GM18502 (cell line): ENCODE measurements at regions not wholly inside any gene's neighbourhood (a gene's known extent, or its start where the extent isn't known, plus 50 kb on each side); places are given as distances from the start of the nearest gene placed in this dataset.
"Not testable (repeated sequence)": the region's sequence is repeated elsewhere in the genome, so short reads cannot be mapped to it uniquely, and the experiment has no call there.

Source experiments
- ATAC-seq: cut with Tn5 transposase; IDR thresholded peaks from one replicate; pipeline ENCODE4 v1.9.1; 2021; ENCODE audit warnings: mild to moderate bottlenecking; ENCODE audit not compliant: unreplicated experiment, poor library complexity

GRCh38 chr9:41279033-41279432, 89.9 kb upstream of the ZNG1F start:
- ATAC-seq, result not testable (repeated sequence)

GRCh38 chr9:41273549-41274267, 84.6 kb upstream of the ZNG1F start:
- ATAC-seq, result peak; percentile 100

- peak; percentile 33 for ATAC-seq
Observed at GRCh38 chr9:41272879-41273548, 83.9 kb upstream of the ZNG1F start.

- ATAC-seq, result not testable (repeated sequence)
Observed at GRCh38 chr9:41270992-41271391, 81.9 kb upstream of the ZNG1F start.

GRCh38 chr9:41269471-41269870, 80.4 kb upstream of the ZNG1F start:
- not testable (repeated sequence) for ATAC-seq

- not testable (repeated sequence) for ATAC-seq
Observed at GRCh38 chr9:41269054-41269453, 79.9 kb upstream of the ZNG1F start.

GRCh38 chr9:41266602-41267001, 77.5 kb upstream of the ZNG1F start:
- ATAC-seq, result not testable (repeated sequence)

- ATAC-seq, result not testable (repeated sequence)
Observed at GRCh38 chr9:41266000-41266399, 76.9 kb upstream of the ZNG1F start.

GRCh38 chr9:41251973-41252372, 62.9 kb upstream of the ZNG1F start:
- not testable (repeated sequence) for ATAC-seq

GRCh38 chr9:41251101-41251500, 62.0 kb upstream of the ZNG1F start:
- ATAC-seq, result not testable (repeated sequence)

GRCh38 chr9:41246702-41247101, 57.6 kb upstream of the ZNG1F start:
- ATAC-seq, result not testable (repeated sequence)
